Activated T-cell treated with anti-CD3 and anti-CD28 coated beads for 4 hours (primary cell): ENCODE measurements at regions not wholly inside any gene's neighbourhood (a gene's known extent, or its start where the extent isn't known, plus 50 kb on each side); places are given as distances from the start of the nearest gene placed in this dataset.
"Not testable (repeated sequence)": the region's sequence is repeated elsewhere in the genome, so short reads cannot be mapped to it uniquely, and the experiment has no call there.

ENCODE experiments used
- DNase-seq: peaks from one replicate; pipeline ENCODE4 v3.0.0-alpha.2; 2020

DNA sequence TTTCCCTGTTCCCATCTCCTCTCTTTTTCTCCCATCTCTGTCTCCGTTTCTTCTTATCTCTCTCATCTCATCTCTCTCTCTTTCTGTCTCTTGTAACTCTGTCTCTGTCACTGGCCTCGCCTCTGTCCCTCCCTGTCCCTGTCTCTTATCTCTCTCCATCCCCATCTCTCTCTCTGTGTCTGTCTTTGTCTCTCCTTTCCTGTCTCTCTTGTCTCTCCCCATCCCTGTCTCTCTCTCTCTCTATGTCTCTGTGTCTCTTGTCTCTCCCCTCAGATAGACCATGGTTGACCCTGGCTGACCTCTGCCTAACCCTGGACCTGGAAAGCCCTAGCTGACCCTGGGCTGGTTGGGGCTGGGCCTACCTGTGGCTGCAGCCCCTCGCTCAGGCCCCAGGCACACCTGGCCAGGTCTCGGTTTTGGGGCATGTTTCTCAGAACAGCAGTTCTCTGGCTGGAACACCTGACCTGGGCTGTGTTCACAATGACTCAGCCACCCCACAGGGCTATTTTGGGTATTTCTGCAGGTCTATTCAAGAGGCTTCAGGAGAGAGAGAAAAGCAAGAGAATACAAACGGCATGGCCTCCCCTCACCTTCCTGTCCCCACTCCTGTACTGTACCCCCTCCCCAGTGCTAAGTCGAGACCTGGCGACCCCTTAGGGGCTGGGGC, 174.4 kb downstream of the TMEM121 start:
- no peak for DNase-seq

DNA sequence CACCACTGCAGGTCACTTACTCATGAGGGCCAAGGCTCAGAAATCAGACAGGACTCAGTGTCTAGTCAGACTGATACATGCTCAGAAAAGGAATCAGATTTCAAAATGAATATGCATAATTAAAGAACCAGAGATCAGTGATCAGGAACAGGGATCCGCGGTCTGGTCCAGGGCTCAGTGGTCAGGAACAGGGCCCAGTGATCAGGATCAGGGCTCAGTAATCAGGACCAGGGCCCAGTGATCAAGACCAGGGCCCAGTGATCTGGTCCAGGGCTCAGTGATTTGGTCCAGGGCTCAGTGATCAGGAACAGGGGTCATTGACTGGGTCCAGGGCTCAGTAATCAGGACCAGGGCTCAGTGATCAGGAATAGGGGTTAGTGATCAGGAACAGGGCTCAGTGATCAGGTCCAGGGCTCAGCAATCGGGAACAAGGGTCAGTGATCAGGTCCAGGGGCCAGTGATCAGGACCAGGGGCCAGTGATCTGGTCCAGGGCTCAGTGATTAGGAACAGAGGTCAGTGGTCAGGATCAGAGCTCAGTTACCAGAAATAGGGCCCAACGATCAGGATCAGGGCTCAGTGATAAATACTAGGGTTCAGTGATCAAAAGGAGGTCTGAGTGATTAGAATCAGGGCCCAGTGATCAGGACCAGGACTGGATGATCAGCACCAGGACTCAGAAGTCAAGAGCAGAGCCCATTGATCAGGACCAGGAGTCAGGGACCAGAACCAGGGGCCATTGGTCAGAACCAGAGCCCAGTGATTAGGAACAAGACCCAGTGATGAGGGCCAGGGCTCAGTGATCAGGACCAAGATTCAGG, 175.3 kb downstream of the TMEM121 start:
- DNase-seq = no peak

DNA sequence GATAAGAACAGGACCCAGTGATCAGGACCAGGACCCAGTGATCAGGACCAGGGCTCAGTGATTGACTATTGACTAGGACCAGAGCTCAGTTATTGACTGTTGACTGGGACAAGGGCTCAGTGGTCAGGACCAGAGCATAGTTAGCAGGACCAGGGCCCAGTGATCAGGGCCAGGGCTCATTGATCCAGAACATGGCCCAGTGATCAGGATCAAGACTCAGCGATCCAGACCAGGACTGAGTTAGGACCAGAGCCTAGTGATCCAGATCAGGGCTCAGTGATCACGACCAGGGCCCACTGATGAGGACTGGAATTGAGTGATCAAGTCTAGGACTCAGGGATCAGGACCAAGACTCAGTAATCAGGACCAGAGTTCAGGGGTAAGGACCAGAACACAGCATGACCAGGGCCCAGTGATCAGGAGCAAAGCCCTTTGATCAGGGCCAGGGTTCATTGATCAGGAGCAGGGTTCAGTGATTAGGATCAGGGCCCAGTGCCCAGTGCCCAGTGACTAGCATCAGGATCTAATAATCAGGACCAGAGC, 176.0 kb downstream of the TMEM121 start:
- DNase-seq = no peak

DNA sequence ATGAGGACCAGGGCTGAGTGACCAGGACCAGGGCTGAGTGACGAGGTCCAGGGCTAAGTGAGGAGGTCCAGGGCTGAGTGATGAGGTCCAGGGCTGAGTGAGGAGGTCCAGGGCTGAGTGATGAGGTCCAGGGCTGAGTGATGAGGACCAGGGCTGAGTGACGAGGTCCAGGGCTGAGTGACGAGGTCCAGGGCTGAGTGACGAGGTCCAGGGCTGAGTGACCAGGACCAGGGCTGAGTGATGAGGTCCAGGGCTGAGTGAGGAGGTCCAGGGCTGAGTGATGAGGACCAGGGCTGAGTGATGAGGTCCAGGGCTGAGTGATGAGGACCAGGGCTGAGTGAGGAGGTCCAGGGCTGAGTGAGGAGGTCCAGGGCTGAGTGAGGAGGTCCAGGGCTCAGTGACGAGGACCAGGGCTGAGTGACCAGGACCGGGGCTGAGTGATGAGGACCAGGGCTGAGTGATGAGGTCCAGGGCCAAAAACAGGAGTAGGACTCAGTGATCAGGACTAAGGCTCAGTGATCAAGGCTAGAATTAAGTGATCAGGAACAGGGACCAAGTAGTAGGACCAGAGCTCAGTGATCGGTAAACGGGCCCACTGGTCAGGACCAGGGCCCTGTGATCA, 176.8 kb downstream of the TMEM121 start:
- not testable (repeated sequence) for DNase-seq

DNA sequence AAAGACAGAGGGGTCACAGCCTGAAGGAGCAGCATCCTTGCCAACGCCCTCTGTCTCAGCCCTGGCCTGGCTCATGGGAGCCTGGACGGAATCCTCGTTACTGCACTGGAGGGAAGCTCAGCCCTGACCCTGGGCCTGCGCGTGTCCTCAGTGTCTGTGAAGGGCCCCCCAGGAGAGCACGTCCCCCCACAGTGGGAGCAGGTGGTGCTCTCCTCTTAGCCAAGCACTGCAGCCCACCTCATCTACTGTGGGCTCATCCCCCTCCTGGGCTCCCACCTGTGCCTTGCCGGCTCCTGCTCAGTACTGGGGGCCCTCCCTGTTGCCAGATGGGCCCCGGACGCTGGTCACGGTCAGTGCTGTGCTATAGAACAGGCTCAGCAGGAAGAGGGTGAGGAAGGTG, 177.7 kb downstream of the TMEM121 start:
- not testable (repeated sequence) for DNase-seq

DNA sequence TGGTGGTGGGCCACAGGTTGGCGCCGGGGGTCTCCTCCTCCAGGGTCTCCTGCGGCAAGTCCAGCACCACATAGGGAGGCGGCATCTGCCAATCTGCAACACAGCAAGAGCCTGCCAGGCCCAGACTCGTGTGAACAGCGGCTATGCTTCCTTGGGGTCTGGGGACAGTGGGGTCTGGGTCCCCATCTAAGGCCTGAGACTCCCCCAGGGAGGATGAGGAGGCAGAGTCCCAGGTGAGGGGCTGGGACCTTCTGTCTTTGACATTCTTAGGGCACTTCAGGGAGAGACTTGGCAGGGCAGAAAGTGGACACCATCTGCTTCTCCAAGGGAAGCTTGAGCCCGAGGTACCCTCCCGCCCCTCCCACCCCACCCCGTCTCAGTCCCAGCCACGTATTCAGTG, 178.1 kb downstream of the TMEM121 start:
- DNase-seq = not testable (repeated sequence)

DNA sequence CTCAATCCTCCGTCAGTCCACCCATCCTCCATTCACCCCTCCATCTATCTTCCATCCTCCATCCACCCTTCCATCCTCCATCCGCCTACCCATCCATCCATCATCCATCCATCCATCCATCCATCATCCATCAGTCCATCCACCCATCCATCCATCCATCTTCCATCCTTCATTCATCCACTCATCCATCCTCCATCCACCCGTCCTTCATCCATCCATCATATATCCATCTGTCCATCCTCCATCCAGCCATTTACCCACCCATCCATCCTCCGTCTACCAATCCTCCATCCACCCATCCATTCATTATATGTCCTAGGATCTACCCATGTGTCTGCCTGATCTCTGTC, 179.1 kb downstream of the TMEM121 start:
- DNase-seq = not testable (repeated sequence)

DNA sequence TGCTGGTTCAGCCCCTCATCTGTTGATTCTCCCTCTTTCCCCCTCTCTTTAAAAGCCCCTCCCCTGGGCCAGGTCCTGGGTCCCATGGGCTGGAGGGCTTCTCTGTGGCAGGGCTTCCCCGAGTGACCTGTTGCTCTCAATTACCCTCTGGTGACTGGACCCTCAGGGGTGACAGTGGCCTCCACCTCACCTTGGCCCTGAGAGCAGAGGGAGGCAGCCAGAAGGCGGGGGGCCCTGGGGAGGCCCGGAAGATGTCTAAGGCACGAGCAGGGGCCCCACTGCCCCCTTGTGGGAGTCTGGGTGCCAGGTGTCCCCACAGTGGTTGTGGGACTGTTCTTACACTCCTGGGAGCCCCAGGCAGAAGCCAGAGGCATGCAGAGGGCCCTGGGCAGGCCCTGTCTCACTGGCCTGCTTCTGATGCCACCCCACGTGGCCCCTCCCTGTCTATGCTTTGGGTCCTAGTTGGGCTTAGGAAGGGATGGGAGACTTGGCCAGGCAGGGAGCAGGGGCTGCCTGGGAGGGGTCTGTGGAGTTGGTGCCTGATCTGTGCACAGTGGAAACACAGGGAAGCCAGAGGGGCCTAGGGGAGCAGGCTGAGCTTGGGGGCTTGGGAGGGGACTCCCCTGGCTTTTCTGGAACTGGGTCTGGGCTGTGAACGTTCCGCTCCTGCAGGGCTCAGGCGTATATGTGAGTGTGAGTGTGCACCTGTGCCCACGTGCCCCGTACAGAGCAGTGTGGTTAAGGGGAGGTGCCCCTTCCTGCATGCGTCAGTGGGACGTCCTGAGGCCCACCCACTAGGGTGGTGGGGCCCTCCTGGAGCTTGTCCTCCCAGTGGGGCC, 179.7 kb downstream of the TMEM121 start:
- not testable (repeated sequence) for DNase-seq

DNA sequence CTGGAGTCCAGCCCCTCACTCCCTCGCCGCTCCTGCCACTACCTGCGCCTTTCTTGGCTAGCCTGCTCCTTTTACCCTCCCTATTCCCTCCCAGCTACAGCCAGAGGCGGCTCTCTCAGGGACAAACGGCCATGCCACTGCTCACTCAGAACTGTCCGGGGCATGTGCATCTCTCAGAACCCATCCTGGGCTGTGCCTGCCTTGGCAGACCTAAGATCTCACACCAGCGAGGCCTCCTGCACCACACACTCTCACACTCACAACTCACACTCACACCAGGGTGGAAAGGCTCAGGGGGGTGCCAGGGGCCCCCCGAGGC, 180.3 kb downstream of the TMEM121 start:
- DNase-seq = not testable (repeated sequence)

DNA sequence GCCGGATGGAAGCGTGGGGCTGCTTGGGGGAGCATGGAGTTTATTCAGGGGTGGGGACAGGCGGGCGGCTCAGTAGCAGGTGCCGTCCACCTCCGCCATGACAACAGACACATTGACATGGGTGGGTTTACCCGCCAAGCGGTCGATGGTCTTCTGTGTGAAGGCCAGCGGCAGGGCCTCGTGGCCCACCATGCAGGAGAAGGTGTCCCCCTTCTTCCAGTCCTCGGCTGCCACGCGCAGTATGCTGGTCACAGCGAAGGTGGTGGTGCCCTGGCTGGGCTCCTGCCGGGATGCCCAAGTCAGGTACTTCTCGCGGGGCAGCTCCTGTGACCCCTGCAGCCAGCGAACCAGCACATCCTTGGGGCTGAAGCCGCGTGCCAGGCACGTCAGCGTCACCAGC, 180.7 kb downstream of the TMEM121 start:
- DNase-seq = not testable (repeated sequence)

DNA sequence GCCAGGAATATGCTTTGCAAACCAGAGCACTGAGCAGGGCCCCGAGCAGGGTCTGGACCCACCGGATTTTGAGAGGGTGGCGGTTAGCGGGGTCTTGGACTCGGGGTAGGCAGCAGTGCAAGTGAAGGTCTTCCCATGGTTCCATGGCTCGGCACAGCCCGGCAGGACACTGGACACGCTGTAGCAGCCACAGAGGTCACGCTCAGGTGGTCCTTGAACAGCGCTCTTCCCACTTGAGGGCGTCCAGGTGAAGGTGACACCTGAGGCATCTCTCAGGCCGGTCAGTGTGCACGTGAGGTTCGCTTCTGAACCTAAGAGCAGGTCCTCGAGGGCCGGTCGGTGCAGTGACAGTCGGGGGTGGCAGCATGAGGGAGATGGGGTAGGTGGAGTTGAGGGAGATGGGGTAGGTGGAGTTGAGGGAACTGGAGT, 181.4 kb downstream of the TMEM121 start:
- not testable (repeated sequence) for DNase-seq

DNA sequence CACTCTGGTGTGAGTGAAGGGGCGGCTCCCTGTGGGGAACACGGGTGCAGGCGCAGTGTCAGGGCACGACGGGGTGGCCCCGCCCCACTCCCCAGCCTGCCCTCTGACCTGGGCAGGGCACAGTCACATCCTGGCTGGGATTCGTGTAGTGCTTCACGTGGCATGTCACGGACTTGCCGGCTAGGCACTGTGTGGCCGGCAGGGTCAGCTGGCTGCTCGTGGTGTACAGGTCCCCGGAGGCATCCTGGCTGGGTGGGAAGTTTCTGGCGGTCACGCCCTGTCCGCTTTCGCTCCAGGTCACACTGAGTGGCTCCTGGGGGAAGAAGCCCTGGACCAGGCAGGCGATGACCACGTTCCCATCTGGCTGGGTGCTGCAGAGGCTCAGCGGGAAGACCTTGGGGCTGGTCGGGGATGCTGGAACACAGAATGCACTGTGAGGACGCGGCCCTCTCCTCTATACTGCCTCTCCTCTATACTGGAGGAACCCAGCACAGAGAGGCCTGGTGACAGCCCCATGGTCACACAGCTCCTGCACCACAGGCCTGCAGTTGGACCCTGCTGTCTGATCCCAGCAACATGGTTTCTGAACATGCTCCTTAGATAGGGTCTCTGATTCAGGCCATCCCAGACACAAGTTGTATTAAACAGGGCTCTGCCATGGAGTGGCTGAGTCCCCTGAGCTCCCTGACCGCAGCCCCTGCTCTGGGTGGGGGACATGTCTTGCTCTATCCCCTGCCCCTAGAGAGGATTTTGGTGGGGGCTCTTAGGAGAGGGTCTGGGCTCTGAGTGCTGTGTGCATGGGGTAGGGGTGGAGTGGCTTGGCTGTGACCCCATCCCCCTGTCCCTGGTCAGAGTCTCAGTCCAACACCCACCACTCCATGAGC, 182.1 kb downstream of the TMEM121 start:
- DNase-seq = not testable (repeated sequence)

DNA sequence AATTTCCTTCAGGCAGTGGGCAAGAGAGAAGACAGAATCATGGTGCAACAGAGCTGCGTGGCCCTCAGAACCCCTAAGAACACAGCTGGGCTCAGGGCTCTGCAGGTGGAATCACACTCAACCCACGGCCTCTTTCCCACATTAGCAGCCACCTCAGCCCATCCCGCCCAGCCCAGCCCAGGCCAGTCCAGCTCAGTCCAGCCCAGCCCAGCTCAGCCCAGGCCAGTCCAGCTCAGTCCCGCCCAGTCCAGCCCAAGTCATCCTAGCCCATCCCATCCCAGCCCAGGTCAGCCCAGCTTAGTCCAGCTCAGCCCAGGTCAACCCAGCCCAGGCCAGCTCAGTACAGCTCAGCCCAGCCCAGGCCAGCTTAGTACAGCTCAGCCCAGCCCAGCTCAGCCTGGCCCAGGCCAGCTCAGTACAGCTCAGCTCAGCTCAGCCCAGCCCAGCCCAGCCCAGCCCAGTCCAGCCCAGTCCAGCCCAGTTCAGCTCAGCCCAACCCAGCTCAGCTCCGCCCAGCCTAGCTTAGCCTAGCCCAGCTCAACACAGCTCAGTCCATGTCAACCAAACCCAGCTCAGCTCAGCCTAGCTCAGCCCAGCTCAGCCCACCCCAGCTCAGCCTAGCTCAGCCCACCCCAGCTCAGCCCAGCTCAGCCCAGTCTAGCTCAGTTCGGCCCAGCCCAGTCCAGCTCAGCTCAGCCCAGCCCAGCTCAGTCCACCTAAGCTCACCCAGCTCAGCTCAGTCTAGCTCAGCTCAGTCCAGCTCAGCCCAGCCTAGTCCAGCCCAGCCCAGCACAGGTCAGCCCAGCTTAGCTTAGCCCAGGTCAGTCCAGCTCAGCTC, 183.1 kb downstream of the TMEM121 start:
- no peak for DNase-seq

DNA sequence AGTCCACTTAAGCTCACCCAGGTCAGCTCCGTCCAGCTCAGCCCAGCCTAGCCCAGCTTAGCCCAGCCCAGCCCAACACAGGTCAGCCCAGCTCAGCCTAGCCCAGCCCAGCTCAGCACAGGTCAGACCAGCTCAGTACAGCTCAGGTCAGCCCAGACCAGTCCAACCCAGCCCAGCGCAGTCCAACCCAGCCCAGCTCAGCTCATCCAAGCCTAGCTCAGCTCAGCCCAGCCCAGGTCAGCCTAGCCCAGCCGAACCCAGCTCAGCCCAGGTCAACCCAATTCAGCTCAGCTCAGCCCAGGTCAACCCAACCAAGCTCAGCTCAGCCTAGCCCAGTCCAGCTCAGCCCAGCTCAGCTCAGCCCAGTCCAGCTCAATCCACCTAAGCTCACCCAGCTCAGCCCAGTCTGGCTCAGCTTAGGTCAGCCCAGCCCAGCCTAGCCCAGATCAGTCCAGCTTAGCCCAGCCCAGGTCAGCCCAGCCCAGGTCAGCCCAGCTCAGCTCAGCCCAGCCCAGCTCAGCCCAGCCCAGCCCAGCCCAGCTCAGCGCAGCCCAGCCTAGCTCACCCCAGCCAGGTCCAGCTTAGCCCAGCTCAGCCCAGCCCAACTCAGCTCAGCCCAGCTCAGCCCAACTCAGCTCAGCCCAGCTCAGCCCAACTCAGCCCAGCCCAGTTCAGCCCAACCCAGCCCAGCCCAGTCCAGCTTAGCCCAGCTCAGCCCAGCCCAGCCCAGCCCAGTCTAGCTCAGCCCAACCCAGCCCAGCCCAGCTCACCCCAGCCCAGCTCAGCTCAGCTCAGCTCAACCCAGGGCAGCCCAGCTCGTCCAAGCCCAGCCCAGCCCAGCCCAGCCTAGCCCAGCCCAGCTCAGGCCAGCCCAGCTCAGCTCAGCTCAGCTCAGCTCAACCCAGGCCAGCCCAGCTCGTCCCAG, 184.0 kb downstream of the TMEM121 start:
- no peak for DNase-seq

DNA sequence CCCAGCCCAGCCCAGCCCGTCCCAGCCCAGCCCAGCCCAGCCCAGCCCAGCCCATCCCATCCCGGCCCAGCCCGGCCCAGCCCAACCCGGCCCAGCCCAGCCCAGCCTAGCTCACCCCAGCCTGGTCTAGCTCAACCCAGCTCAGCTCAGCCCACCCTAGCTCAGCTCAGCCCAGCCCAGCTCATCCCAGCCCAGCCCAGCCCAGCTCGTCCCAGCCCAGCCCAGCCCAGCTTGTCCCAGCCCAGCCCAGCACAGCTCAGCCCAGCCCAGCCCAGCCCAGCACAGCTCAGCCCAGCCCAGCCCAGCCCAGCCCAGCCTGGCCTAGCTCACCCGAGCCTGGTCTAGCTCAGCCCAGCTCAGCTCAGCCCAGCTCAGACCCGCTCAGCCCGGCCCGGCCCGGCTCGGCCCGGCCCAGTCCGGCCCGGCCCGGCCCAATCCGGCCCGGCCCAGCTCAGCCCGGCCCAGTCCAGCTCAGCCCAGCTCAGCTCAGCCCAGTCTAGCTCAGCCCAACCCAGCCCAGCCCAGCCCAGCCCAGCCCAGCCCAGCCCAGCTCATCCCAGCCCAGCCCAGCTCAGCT, 184.7 kb downstream of the TMEM121 start:
- no peak for DNase-seq

DNA sequence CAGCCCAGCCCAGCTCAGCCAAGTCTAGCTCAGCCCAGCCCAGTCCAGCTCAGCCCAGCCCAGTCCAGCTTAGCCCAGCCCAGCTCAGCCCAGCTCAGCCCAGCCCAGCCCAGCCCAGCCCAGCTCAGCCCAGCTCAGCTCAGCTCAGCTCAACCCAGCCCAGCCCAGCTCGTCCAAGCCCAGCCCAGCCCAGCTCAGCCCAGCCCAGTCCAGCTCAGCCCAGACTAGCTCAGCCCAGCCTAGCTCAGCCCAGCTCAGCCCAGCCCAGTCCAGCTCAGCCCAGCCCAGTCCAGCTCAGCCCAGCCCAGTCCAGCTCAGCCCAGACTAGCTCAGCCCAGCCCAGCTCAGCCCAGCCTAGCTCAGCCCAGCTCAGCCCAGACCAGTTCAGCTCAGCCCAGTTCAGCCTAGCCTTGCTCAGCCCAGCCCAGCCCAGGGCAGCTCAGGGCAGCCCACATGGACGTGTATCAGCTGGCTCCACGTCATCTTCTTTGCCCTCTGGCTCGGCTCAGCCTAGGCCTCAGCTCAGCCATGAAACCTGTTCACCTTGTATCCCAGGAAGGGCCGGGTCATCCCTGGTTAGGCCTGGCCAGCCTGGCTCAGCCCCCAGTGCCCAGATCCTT, 185.6 kb downstream of the TMEM121 start:
- DNase-seq = no peak

DNA sequence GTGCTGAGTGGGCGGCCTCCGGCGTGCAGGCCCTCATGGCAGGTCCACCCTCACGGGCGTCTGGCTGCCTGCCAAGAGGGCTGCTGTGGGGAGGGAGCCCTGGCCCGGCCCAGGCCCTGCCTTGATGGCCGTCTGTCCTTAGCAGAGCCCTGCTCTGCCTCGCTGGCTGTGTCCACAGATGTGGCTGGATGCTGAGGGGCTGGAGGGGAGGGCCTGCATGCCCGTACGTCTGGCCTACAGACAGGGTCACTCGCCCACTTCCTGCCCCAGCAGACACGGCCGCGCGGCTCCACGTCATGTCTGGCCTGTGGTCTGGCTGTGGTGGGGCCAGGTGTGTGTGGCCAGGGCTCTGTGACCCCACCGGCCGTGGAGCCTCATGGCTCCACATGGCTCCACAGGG, 186.3 kb downstream of the TMEM121 start:
- not testable (repeated sequence) for DNase-seq

DNA sequence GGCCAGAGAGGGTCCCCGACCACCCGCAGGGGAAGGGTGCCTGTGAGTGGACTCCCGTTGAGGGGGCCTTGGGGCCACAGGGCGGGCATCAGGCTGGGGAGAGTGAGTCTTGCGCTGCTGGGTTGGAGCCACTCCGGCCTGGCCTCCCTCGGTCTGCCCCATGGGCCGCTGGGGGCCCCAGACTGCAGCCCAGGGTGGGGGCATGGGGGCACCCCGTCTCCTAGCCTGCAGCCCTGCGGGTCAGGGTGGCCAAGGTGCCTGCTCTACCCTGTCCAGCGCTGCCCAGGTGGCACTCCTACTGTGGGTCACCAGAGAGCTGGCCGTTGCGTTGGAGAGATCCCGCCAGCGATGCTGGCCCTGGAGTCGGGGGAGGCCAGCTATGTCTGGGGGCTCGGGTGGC, 186.8 kb downstream of the TMEM121 start:
- not testable (repeated sequence) for DNase-seq

DNA sequence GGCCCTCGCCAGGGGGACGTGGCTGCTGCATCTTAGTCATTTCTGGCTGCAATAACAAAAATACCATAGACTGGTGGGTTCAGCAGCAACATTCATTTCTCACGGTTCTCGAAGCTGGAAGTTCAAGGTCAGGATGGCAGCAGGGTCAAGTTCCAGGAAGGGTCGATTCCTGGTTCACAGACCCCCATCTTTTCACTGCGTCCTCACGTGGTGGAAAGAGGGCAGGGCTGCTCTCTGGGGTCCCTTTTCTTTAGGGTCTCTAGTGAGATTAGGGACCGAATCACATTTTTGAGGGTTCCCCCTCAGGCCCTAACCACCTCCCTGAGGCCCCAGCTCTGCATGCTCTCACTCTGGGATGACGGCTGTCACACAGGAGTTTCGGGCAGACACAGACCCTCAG, 187.5 kb downstream of the TMEM121 start:
- not testable (repeated sequence) for DNase-seq
